ENCODE measurements at regions not wholly inside any gene's neighbourhood (a gene's known extent, or its start where the extent isn't known, plus 50 kb on each side); places are given as distances from the start of the nearest gene placed in this dataset.

- H3K4me1 ChIP-seq (ENCODE audit: control insufficient read depth, insufficient read depth, low read length), result no peaks in the 10 kb centered on the region
- no peaks in the 10 kb centered on the region for H3K36me3 ChIP-seq (ENCODE audit: control insufficient read depth in 2 of 2, insufficient read depth in 1 of 2, low read length in 2 of 2)
- no peak overlapping the region for H3K4me3 ChIP-seq (ENCODE audit: low read depth, low read length)
- CTCF ChIA-PET, result no interaction called here
- no peaks in the 10 kb centered on the region for H3K9me3 ChIP-seq (ENCODE audit: control insufficient read depth, insufficient read depth, low read depth, low read length)
- POLR2A ChIA-PET, result no interaction called here
- TF ChIP-seq ZNF48 (tag by site-specific recombination; IDR thresholded peaks at IDR 0.05), result no peak
- TF ChIP-seq GFI1B (tag by site-specific recombination; IDR thresholded peaks at IDR 0.05), result no peak
- no peak for TF ChIP-seq ZNF664 (tag by site-specific recombination; IDR thresholded peaks at IDR 0.05)
- TF ChIP-seq ZNF747 (tag by site-specific recombination; IDR thresholded peaks at IDR 0.05), result no peak
- no peak for TF ChIP-seq ZSCAN16 (tag by site-specific recombination; IDR thresholded peaks at IDR 0.05)
- TF ChIP-seq SCRT2 (tag by site-specific recombination; IDR thresholded peaks at IDR 0.05), result no peak
- no peak for TF ChIP-seq ZNF513 (tag by site-specific recombination; IDR thresholded peaks at IDR 0.05)
- H3K27ac ChIP-seq (ENCODE audit: extremely low read depth, low read depth, low read length), result no peak overlapping the region
Observed at GRCh38 chr4:14064984-14065383, 437.5 kb upstream of the BOD1L1 start.

- H3K9me3 ChIP-seq (ENCODE audit: control insufficient read depth, insufficient read depth, low read depth, low read length), result no peaks in the 10 kb centered on the region
- TF ChIP-seq ZBTB6 (tag by site-specific recombination; IDR thresholded peaks at IDR 0.05), result no peak
- TF ChIP-seq ZNF274 (IDR thresholded peaks at IDR 0.05; ENCODE audit: low read length), result no peak
- no peak for TF ChIP-seq ZNF274 (tag by site-specific recombination; IDR thresholded peaks at IDR 0.05; ENCODE audit: borderline replicate concordance)
- TF ChIP-seq ZNF677 (tag by site-specific recombination; IDR thresholded peaks at IDR 0.05), result no peak
- no peak for TF ChIP-seq ZNF449 (tag by site-specific recombination; IDR thresholded peaks at IDR 0.05)
- no peak for TF ChIP-seq ZNF843 (tag by site-specific recombination; IDR thresholded peaks at IDR 0.05)
- TF ChIP-seq SCRT2 (tag by site-specific recombination; IDR thresholded peaks at IDR 0.05), result no peak
- no peak for TF ChIP-seq ZSCAN30 (tag by site-specific recombination; IDR thresholded peaks at IDR 0.05)
- TF ChIP-seq ZBTB10 (tag by site-specific recombination; IDR thresholded peaks at IDR 0.05), result no peak
- no peak for TF ChIP-seq ZNF707 (tag by site-specific recombination; IDR thresholded peaks at IDR 0.05)
- TF ChIP-seq ZNF324 (tag by site-specific recombination; IDR thresholded peaks at IDR 0.05), result no peak
- TF ChIP-seq ZBTB7A (tag by site-specific recombination; IDR thresholded peaks at IDR 0.05; ENCODE audit: low read depth), result no peak
- TF ChIP-seq ZNF18 (tag by site-specific recombination; IDR thresholded peaks at IDR 0.05), result no peak
- no peak for TF ChIP-seq ZNF704 (tag by site-specific recombination; IDR thresholded peaks at IDR 0.05)
- no peak for TF ChIP-seq ZNF112 (tag by site-specific recombination; IDR thresholded peaks at IDR 0.05)
- TF ChIP-seq ZNF660 (tag by site-specific recombination; IDR thresholded peaks at IDR 0.05), result no peak
- H3K4me3 ChIP-seq (ENCODE audit: low read depth, low read length), result no peak overlapping the region
- ChIA-PET CTCF (no interaction called here), POLR2A (no interaction called here)
- H3K4me1 ChIP-seq (ENCODE audit: control insufficient read depth, insufficient read depth, low read length), result no peaks in the 10 kb centered on the region
- H3K36me3 ChIP-seq (ENCODE audit: control insufficient read depth in 2 of 2, insufficient read depth in 1 of 2, low read length in 2 of 2), result no peaks in the 10 kb centered on the region
- H3K27ac ChIP-seq (ENCODE audit: extremely low read depth, low read depth, low read length), result no peak overlapping the region
Observed at GRCh38 chr4:14065406-14065805, 437.9 kb upstream of the BOD1L1 start.

Data from HEK293 (cell line).